HG03460 (cell line): ENCODE measurements at regions not wholly inside any gene's neighbourhood (a gene's known extent, or its start where the extent isn't known, plus 50 kb on each side); places are given as distances from the start of the nearest gene placed in this dataset.
"Not testable (repeated sequence)": the region's sequence is repeated elsewhere in the genome, so short reads cannot be mapped to it uniquely, and the experiment has no call there.

ENCODE experiments used
- ATAC-seq: cut with Tn5 transposase; IDR thresholded peaks from one replicate; pipeline ENCODE4 v1.9.1; 2021; ENCODE audit not compliant: unreplicated experiment

- ATAC-seq, result no peak
These were observed 49.7 kb downstream of the SIPA1L2 start for GRCh38 chr1:232579958-232580941.

GRCh38 chr1:232579466-232579865, 50.5 kb downstream of the SIPA1L2 start:
- no peak for ATAC-seq

- peak; percentile 81 for ATAC-seq
These were observed 51.2 kb downstream of the SIPA1L2 start for GRCh38 chr1:232578651-232579195.

GRCh38 chr1:232577772-232578171, 52.2 kb downstream of the SIPA1L2 start:
- ATAC-seq, result no peak

- no peak for ATAC-seq
These were observed 53.4 kb downstream of the SIPA1L2 start for GRCh38 chr1:232576537-232576936.

GRCh38 chr1:232575763-232576040, 54.2 kb downstream of the SIPA1L2 start:
- no peak for ATAC-seq

GRCh38 chr1:232574889-232575762, 54.8 kb downstream of the SIPA1L2 start:
- no peak for ATAC-seq

- ATAC-seq, result no peak
These were observed 55.9 kb downstream of the SIPA1L2 start for GRCh38 chr1:232574077-232574476.

GRCh38 chr1:232571523-232571922, 58.4 kb downstream of the SIPA1L2 start:
- no peak for ATAC-seq

- ATAC-seq, result no peak
These were observed 59.9 kb downstream of the SIPA1L2 start for GRCh38 chr1:232570007-232570406.

- ATAC-seq, result not testable (repeated sequence)
These were observed 60.4 kb downstream of the SIPA1L2 start for GRCh38 chr1:232569554-232569921.

GRCh38 chr1:232568906-232569553, 60.9 kb downstream of the SIPA1L2 start:
- no peak for ATAC-seq

- ATAC-seq, result no peak
These were observed 61.5 kb downstream of the SIPA1L2 start for GRCh38 chr1:232568331-232568852.

- ATAC-seq, result no peak
These were observed 63.8 kb downstream of the SIPA1L2 start for GRCh38 chr1:232566093-232566492.

GRCh38 chr1:232562855-232563510, 67.0 kb downstream of the SIPA1L2 start:
- ATAC-seq, result no peak

- no peak for ATAC-seq
These were observed 68.6 kb downstream of the SIPA1L2 start for GRCh38 chr1:232561381-232561780.

GRCh38 chr1:232560940-232561339, 69.0 kb downstream of the SIPA1L2 start:
- no peak for ATAC-seq

GRCh38 chr1:232558954-232559353, 71.0 kb downstream of the SIPA1L2 start:
- no peak for ATAC-seq

- ATAC-seq, result no peak
These were observed 72.3 kb downstream of the SIPA1L2 start for GRCh38 chr1:232557502-232558191.

GRCh38 chr1:232557096-232557495, 72.8 kb downstream of the SIPA1L2 start:
- no peak for ATAC-seq
